ENCODE measurements at regions not wholly inside any gene's neighbourhood (a gene's known extent, or its start where the extent isn't known, plus 50 kb on each side); places are given as distances from the start of the nearest gene placed in this dataset.

DNA sequence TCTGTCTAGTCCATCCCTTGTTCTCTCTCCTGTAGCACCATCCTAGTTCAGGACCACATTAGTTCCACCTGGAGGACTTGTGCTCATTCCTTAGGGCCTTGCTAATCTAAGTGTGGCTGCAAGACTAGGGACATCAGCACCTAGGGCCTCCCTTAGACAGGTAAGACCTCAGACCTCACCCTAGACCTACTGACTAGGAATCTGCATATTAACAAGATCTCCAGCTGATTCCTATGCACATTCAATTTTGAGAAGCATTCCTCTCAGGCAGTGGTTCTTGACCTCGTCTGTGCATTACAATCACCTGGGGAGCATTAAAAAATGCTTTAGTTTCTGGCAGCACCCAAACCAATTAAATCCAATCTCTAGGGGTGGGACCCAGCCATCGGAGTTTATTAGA is 238.4 kb upstream of the RGMA start:
- TF ChIP-seq POLR2AphosphoS5 (IDR thresholded peaks at IDR 0.05; ENCODE audit: low read depth, low read length): no peak
- TF ChIP-seq TAF1 (IDR thresholded peaks at IDR 0.05; ENCODE audit: borderline replicate concordance, low read depth, low read length): no peak
